ENCODE measurements at regions not wholly inside any gene's neighbourhood (a gene's known extent, or its start where the extent isn't known, plus 50 kb on each side); places are given as distances from the start of the nearest gene placed in this dataset.
"Not testable (repeated sequence)": the region's sequence is repeated elsewhere in the genome, so short reads cannot be mapped to it uniquely, and the experiment has no call there.

DNA sequence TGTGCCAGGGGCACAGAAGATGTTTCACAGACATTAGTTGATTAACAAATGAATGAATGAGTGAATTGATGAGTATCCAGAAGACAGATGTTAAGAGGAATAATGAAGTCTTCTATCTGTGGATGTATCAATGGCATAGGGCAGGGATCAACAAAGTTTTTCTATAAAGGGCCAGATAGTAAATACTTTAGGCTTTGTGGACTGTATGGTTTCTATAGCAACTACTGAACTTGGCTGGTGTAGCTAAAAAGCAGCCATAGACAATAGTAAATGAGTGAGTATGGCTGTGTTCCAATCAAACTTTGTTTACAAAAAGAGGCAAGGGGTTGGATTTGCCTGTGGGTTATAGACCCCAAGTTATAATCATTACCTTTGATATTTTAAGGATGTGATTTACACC is 144.0 kb downstream of the PRL start:
- H3K4me3 ChIP-seq (ENCODE audit: low read depth, low read length) = no peak overlapping the region
- no peak for DNase-seq (ENCODE audit: low read depth)
- TF ChIP-seq, protein P1, sequence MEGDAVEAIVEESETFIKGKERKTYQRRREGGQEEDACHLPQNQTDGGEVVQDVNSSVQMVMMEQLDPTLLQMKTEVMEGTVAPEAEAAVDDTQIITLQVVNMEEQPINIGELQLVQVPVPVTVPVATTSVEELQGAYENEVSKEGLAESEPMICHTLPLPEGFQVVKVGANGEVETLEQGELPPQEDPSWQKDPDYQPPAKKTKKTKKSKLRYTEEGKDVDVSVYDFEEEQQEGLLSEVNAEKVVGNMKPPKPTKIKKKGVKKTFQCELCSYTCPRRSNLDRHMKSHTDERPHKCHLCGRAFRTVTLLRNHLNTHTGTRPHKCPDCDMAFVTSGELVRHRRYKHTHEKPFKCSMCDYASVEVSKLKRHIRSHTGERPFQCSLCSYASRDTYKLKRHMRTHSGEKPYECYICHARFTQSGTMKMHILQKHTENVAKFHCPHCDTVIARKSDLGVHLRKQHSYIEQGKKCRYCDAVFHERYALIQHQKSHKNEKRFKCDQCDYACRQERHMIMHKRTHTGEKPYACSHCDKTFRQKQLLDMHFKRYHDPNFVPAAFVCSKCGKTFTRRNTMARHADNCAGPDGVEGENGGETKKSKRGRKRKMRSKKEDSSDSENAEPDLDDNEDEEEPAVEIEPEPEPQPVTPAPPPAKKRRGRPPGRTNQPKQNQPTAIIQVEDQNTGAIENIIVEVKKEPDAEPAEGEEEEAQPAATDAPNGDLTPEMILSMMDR (IDR thresholded peaks at IDR 0.05; ENCODE audit: insufficient read depth, low read length) = no peak

- TF ChIP-seq, protein P1 (IDR thresholded peaks at IDR 0.05; ENCODE audit: insufficient read depth, low read length) = no peak
- DNase-seq (ENCODE audit: low read depth) = no peak
- no peak overlapping the region for H3K4me3 ChIP-seq (ENCODE audit: low read depth, low read length)
Measured at GRCh38 chr6:22153384-22154158, 143.3 kb downstream of the PRL start.

DNA sequence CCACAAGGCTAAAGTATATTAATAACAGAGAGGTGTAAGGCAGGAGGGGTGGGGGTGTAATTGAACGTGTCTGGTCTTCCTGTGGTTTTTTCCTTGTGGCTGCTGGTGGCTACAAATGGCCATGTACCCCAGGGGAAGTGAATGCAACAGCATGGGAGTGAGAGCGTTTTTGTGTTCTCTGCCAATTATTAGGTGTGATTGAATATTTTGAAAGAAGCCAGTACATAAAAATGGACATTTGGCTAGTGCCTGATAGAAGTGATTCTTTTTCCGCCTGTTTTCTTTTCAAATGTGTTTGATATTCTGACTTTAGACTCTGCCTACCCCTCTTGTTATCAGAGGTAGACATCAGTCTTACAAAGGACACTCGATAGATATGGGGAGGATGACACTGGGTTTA is 141.3 kb downstream of the PRL start:
- TF ChIP-seq, protein P1 (IDR thresholded peaks at IDR 0.05; ENCODE audit: insufficient read depth, low read length) = no peak
- DNase-seq (ENCODE audit: low read depth) = no peak

DNA sequence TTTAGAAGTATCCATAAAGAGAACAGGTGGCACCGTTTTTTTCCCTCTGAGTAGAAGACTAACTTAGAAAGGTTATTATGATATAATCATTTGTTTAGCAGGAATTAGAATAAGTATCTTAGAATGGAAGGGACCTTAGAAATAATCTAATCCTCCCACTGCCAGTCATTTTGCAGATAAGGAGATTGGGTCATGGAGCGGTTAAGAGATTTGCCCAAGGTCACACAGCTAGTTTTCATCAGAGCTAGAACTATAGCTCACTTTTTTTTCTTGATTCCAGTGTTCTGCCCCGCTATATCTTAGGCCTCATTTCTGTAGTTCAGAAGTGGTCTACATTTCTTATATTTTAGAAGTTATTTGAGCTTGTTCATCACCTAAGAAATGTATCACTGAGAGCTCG is 139.6 kb downstream of the PRL start:
- DNase-seq (ENCODE audit: low read depth) = no peak
- H3K4me3 ChIP-seq (ENCODE audit: low read depth, low read length) = no peak overlapping the region
- TF ChIP-seq, protein P1 (IDR thresholded peaks at IDR 0.05; ENCODE audit: insufficient read depth, low read length) = no peak

More for the DNA sequence above, 141.3 kb downstream of the PRL start:
- H3K4me3 ChIP-seq (ENCODE audit: low read depth, low read length) = no peak overlapping the region

GRCh38 chr6:22164236-22164635 is 132.6 kb downstream of the PRL start:
- H3K4me3 ChIP-seq (ENCODE audit: low read depth, low read length) = no peak overlapping the region
- DNase-seq (ENCODE audit: low read depth) = no peak
- TF ChIP-seq, protein P1 (IDR thresholded peaks at IDR 0.05; ENCODE audit: insufficient read depth, low read length) = no peak

DNA sequence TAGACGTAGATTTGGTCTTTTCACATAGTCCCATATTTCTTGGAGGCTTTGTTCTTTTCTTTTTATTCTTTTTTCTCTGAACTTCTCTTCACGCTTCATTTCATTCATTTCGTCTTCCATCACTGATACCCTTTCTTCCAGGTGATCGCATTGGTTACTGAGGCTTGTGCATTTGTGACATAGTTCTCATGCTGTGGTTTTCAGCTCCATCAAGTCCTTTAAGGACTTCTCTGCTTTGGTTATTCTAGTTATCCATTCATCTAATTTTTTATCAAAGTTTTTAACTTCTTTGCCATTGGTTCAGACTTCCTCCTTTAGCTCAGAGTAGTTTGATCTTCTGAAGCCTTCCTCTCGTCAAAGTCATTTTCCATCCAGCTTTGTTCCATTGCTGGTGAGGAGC is 125.8 kb downstream of the PRL start:
- not testable (repeated sequence) for H3K4me3 ChIP-seq (ENCODE audit: low read depth, low read length); DNase-seq (ENCODE audit: low read depth)

DNA sequence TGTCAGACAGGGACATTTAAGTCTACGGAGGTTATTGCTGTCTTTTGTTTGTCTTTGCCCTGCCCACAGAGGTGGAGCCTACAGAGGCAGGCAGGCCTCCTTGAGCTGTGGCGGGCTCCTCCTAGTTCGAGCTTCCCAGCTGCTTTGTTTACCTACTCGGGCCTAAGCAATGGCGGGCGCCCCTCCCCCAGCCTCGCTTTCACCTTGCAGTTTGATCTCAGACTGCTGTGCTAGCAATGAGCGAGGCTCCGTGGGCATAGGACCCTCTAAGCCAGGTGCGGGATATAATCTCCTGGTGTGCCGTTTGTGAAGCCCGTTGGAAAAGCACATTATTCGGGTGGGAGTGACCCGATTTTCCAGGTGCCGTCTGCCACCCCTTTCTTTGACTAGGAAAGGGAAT is 125.0 kb downstream of the PRL start:
- DNase-seq (ENCODE audit: low read depth) = not testable (repeated sequence)

DNA sequence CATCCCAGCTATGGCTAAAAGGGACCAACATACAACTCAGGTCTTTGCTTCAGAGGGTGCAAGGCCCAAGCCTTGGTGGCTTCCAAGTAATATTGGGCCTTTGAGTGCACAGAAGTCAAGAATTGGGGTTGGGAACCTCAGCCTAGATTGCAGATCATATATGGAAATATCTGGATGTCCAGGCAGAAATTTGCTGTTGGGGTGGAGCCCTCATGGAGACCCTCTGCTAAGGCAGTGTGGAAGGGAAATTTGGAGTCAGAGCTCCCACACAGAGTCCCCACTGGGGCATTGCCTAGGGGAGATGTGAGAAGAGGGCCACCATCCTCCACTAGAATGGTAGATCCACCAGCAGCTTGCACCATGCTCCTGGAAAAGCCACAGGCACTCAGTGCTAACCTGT is 123.5 kb downstream of the PRL start:
- TF ChIP-seq, protein P1 (IDR thresholded peaks at IDR 0.05; ENCODE audit: insufficient read depth, low read length) = no peak
- H3K4me3 ChIP-seq (ENCODE audit: low read depth, low read length) = no peak overlapping the region
- no peak for DNase-seq (ENCODE audit: low read depth)

More for the DNA sequence above, 125.0 kb downstream of the PRL start:
- H3K4me3 ChIP-seq (ENCODE audit: low read depth, low read length) = not testable (repeated sequence)

GRCh38 chr6:22180250-22180649 is 116.6 kb downstream of the PRL start:
- not testable (repeated sequence) for DNase-seq (ENCODE audit: low read depth); H3K4me3 ChIP-seq (ENCODE audit: low read depth, low read length)
